SK-N-SH treated with all-trans-retinoic acid at 6 μM for 48 hours (cell line): ENCODE measurements at regions not wholly inside any gene's neighbourhood (a gene's known extent, or its start where the extent isn't known, plus 50 kb on each side); places are given as distances from the start of the nearest gene placed in this dataset.

Experiments used
- ATAC-seq: fragments of 200-7000 bp; cut with Tn5 transposase; 3 replicates; pipeline ENCODE4 v1.9.1; 2020; ENCODE audit warnings: mild to moderate bottlenecking, moderate library complexity
- ARNTL ChIP-seq: fragments of 450-650 bp; formaldehyde crosslinking; IDR thresholded peaks from 2 replicates; pipeline ENCODE4 v1.5.0; 2020; ENCODE audit warnings: low read depth, mild to moderate bottlenecking, moderate library complexity, borderline replicate concordance
- BACH2 ChIP-seq: fragments of 250-450 bp; sonication (Bioruptor Pico); IDR thresholded peaks from 2 replicates; pipeline ENCODE4 v1.9.0; 2021; ENCODE audit warnings: mild to moderate bottlenecking, borderline replicate concordance
- CSDC2 ChIP-seq: fragments of 250-450 bp; sonication (Bioruptor Pico); IDR thresholded peaks from 2 replicates; pipeline ENCODE4 v1.5.0; 2020; ENCODE audit warnings: mild to moderate bottlenecking, moderate library complexity
- ISL1 ChIP-seq: fragments of 250-450 bp; sonication (Bioruptor Pico); IDR thresholded peaks from 2 replicates; pipeline ENCODE4 v2.1.2; 2022; ENCODE audit warnings: mild to moderate bottlenecking, moderate library complexity
- OSR1 ChIP-seq: fragments of 250-450 bp; sonication (Bioruptor Pico); IDR thresholded peaks from 2 replicates; pipeline ENCODE4 v1.8.0; 2022; ENCODE audit warnings: moderate library complexity, mild to moderate bottlenecking, inconsistent platforms
- PPARA ChIP-seq: fragments of 250-450 bp; sonication (Bioruptor Pico); IDR thresholded peaks from 2 replicates; pipeline ENCODE4 v1.5.0; 2020; ENCODE audit warnings: mild to moderate bottlenecking, borderline replicate concordance
- RARB ChIP-seq: fragments of 250-450 bp; sonication (Bioruptor Pico); IDR thresholded peaks from 2 replicates; pipeline ENCODE4 v1.8.0; 2021; ENCODE audit warnings: mild to moderate bottlenecking, moderate library complexity
- SNAI2 ChIP-seq: fragments of 250-450 bp; sonication (Bioruptor Pico); IDR thresholded peaks from 2 replicates; pipeline ENCODE4 v1.5.0; 2020; ENCODE audit warnings: mild to moderate bottlenecking, moderate library complexity
- TCF4 ChIP-seq: fragments of 250-450 bp; sonication (Bioruptor Pico); IDR thresholded peaks from 2 replicates; pipeline ENCODE4 v1.8.0; 2021; ENCODE audit warnings: mild to moderate bottlenecking, moderate library complexity, borderline replicate concordance
- TOX ChIP-seq: fragments of 250-450 bp; sonication (Bioruptor Pico); IDR thresholded peaks from 2 replicates; pipeline ENCODE4 v1.8.0; 2021; ENCODE audit warnings: mild to moderate bottlenecking, moderate library complexity, borderline replicate concordance
- ZC3H10 ChIP-seq: fragments of 250-450 bp; sonication (Bioruptor Pico); IDR thresholded peaks from 2 replicates; pipeline ENCODE4 v1.5.1; 2021; ENCODE audit warnings: mild to moderate bottlenecking, moderate library complexity
- ZNF565 ChIP-seq: fragments of 450-650 bp; formaldehyde crosslinking; conservative IDR thresholded peaks from 2 replicates; pipeline ENCODE4 v1.5.0; 2020; ENCODE audit warnings: low read depth, mild to moderate bottlenecking, moderate library complexity
- ZNF70 ChIP-seq: fragments of 450-650 bp; formaldehyde crosslinking; IDR thresholded peaks from 2 replicates; pipeline ENCODE4 v1.5.0; 2020; ENCODE audit warnings: mild to moderate bottlenecking, moderate library complexity
- ZNF8 ChIP-seq: fragments of 450-650 bp; formaldehyde crosslinking; IDR thresholded peaks from 2 replicates; pipeline ENCODE4 v1.5.0; 2020; ENCODE audit warnings: mild to moderate bottlenecking, moderate library complexity
- TF ChIP-seq, protein P1 (sequence below): fragments of 250-450 bp; sonication (Bioruptor Pico); IDR thresholded peaks from 2 replicates; pipeline ENCODE4 v1.8.0; 2021; ENCODE audit warnings: low read depth, mild to moderate bottlenecking, moderate library complexity, borderline replicate concordance
- TF ChIP-seq, protein P2 (sequence below): fragments of 250-450 bp; sonication (Bioruptor Pico); IDR thresholded peaks from 2 replicates; pipeline ENCODE4 v1.5.0; 2020; ENCODE audit warnings: mild to moderate bottlenecking, moderate library complexity
- TF ChIP-seq, protein P3 (sequence below): fragments of 250-450 bp; sonication (Bioruptor Pico); IDR thresholded peaks from 2 replicates; pipeline ENCODE4 v1.8.0; 2020; ENCODE audit warnings: mild to moderate bottlenecking, moderate library complexity, borderline replicate concordance
- TF ChIP-seq, protein P4 (sequence below): fragments of 250-450 bp; sonication (Bioruptor Pico); IDR thresholded peaks from 2 replicates; pipeline ENCODE4 v1.5.1; 2020; ENCODE audit warnings: low read depth, mild to moderate bottlenecking, moderate library complexity
- TF ChIP-seq, protein P5 (sequence below): fragments of 250-450 bp; sonication (Bioruptor Pico); IDR thresholded peaks from 2 replicates; pipeline ENCODE4 v1.5.1; 2021; ENCODE audit warnings: mild to moderate bottlenecking, moderate library complexity

DNA sequence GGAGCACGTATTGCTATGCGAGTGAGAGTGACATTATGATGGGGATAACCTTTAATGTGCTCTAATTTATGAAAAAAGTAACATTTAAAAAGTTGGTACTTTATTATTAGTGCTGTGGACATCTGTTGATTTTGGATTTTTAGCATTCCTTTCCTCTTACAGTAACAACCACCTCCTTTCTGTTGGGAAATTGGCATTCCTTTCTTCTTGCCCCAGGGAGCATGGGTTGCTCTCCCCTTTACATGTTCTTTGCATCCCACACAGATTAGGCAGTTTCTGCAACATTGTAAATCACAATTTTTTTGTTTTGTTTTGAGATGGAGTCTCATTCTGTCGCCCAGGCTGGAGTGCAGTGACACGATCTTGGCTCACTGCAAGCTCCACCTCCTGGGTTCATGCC, 300.2 kb downstream of the LPIN1 start (continued):
- TF ChIP-seq, protein P1, sequence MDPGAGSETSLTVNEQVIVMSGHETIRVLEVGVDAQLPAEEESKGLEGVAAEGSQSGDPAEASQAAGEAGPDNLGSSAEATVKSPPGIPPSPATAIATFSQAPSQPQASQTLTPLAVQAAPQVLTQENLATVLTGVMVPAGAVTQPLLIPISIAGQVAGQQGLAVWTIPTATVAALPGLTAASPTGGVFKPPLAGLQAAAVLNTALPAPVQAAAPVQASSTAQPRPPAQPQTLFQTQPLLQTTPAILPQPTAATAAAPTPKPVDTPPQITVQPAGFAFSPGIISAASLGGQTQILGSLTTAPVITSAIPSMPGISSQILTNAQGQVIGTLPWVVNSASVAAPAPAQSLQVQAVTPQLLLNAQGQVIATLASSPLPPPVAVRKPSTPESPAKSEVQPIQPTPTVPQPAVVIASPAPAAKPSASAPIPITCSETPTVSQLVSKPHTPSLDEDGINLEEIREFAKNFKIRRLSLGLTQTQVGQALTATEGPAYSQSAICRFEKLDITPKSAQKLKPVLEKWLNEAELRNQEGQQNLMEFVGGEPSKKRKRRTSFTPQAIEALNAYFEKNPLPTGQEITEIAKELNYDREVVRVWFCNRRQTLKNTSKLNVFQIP (CRISPR knock-in tag) = no peak
- no peak for TF ChIP-seq ZNF565 (CRISPR knock-in tag)

DNA sequence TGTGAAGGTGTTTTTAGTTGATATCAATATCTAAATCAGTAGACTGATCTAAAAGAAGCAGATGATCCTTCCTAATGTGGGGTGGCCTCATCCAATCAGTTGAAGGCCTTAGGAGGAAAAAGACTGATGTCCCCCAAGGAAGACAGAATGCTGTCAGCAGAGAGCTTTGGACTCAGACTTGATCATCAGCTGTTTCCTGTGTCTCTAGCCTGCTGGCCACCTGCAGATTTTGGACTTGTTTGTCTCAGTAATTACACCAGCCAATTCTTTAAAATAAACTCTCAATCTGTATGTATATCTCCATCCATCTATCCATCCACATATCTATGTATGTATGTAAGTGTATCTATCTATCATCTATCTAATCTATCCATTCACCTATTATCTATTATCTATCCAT, 301.3 kb downstream of the LPIN1 start:
- no peak for ATAC-seq

DNA sequence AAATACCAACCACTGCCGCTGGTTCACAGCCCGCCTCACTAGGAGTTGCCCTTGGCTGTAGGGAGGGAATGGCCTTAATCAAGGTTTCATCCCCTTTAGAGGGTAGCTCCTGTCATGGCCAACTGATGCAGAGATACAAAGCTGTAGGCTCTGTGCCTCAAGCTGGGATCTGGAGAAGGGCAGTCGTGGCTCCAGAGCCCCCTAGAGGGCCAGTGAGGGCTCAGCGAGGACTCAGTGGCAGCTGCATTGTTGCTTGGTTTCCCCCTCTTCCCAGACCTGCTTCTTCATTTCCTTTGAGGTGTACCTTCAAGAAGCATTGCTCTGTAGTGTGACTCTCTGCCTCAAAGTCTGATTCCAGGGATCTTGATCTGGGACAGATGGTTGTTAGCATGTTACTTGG, 302.1 kb downstream of the LPIN1 start:
- TF ChIP-seq ARNTL (CRISPR knock-in tag) = no peak
- TF ChIP-seq, protein P2, sequence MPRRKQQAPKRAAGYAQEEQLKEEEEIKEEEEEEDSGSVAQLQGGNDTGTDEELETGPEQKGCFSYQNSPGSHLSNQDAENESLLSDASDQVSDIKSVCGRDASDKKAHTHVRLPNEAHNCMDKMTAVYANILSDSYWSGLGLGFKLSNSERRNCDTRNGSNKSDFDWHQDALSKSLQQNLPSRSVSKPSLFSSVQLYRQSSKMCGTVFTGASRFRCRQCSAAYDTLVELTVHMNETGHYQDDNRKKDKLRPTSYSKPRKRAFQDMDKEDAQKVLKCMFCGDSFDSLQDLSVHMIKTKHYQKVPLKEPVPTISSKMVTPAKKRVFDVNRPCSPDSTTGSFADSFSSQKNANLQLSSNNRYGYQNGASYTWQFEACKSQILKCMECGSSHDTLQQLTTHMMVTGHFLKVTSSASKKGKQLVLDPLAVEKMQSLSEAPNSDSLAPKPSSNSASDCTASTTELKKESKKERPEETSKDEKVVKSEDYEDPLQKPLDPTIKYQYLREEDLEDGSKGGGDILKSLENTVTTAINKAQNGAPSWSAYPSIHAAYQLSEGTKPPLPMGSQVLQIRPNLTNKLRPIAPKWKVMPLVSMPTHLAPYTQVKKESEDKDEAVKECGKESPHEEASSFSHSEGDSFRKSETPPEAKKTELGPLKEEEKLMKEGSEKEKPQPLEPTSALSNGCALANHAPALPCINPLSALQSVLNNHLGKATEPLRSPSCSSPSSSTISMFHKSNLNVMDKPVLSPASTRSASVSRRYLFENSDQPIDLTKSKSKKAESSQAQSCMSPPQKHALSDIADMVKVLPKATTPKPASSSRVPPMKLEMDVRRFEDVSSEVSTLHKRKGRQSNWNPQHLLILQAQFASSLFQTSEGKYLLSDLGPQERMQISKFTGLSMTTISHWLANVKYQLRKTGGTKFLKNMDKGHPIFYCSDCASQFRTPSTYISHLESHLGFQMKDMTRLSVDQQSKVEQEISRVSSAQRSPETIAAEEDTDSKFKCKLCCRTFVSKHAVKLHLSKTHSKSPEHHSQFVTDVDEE (CRISPR knock-in tag) = no peak
- ATAC-seq = peak; percentile 69

More for the DNA sequence above, 301.3 kb downstream of the LPIN1 start:
- TF ChIP-seq, protein P3, sequence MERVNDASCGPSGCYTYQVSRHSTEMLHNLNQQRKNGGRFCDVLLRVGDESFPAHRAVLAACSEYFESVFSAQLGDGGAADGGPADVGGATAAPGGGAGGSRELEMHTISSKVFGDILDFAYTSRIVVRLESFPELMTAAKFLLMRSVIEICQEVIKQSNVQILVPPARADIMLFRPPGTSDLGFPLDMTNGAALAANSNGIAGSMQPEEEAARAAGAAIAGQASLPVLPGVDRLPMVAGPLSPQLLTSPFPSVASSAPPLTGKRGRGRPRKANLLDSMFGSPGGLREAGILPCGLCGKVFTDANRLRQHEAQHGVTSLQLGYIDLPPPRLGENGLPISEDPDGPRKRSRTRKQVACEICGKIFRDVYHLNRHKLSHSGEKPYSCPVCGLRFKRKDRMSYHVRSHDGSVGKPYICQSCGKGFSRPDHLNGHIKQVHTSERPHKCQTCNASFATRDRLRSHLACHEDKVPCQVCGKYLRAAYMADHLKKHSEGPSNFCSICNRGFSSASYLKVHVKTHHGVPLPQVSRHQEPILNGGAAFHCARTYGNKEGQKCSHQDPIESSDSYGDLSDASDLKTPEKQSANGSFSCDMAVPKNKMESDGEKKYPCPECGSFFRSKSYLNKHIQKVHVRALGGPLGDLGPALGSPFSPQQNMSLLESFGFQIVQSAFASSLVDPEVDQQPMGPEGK = no peak
- TF ChIP-seq ISL1 = no peak
- no peak for TF ChIP-seq ZC3H10
- TF ChIP-seq OSR1 (CRISPR knock-in tag) = no peak
- TF ChIP-seq CSDC2 (CRISPR knock-in tag) = no peak
- TF ChIP-seq, protein P4, sequence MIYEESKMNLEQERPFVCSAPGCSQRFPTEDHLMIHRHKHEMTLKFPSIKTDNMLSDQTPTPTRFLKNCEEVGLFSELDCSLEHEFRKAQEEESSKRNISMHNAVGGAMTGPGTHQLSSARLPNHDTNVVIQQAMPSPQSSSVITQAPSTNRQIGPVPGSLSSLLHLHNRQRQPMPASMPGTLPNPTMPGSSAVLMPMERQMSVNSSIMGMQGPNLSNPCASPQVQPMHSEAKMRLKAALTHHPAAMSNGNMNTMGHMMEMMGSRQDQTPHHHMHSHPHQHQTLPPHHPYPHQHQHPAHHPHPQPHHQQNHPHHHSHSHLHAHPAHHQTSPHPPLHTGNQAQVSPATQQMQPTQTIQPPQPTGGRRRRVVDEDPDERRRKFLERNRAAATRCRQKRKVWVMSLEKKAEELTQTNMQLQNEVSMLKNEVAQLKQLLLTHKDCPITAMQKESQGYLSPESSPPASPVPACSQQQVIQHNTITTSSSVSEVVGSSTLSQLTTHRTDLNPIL (CRISPR knock-in tag) = no peak
- no peak for TF ChIP-seq ARNTL (CRISPR knock-in tag)
- no peak for TF ChIP-seq TOX (CRISPR knock-in tag)
- TF ChIP-seq, protein P1 (CRISPR knock-in tag) = no peak
- no peak for TF ChIP-seq TCF4 (CRISPR knock-in tag)
- TF ChIP-seq, protein P5, sequence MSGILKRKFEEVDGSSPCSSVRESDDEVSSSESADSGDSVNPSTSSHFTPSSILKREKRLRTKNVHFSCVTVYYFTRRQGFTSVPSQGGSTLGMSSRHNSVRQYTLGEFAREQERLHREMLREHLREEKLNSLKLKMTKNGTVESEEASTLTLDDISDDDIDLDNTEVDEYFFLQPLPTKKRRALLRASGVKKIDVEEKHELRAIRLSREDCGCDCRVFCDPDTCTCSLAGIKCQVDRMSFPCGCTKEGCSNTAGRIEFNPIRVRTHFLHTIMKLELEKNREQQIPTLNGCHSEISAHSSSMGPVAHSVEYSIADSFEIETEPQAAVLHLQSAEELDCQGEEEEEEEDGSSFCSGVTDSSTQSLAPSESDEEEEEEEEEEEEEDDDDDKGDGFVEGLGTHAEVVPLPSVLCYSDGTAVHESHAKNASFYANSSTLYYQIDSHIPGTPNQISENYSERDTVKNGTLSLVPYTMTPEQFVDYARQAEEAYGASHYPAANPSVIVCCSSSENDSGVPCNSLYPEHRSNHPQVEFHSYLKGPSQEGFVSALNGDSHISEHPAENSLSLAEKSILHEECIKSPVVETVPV (CRISPR knock-in tag) = no peak
- TF ChIP-seq PPARA = no peak
- no peak for TF ChIP-seq RARB (CRISPR knock-in tag)
- no peak for TF ChIP-seq BACH2 (CRISPR knock-in tag)
- TF ChIP-seq ZNF8 (CRISPR knock-in tag) = no peak
- TF ChIP-seq, protein P2 (CRISPR knock-in tag) = no peak
- TF ChIP-seq ZNF565 (CRISPR knock-in tag) = no peak
- TF ChIP-seq ZNF70 (CRISPR knock-in tag) = no peak
- no peak for TF ChIP-seq SNAI2 (CRISPR knock-in tag)
